ENCODE measurements at regions not wholly inside any gene's neighbourhood (a gene's known extent, or its start where the extent isn't known, plus 50 kb on each side); places are given as distances from the start of the nearest gene placed in this dataset.

DNA sequence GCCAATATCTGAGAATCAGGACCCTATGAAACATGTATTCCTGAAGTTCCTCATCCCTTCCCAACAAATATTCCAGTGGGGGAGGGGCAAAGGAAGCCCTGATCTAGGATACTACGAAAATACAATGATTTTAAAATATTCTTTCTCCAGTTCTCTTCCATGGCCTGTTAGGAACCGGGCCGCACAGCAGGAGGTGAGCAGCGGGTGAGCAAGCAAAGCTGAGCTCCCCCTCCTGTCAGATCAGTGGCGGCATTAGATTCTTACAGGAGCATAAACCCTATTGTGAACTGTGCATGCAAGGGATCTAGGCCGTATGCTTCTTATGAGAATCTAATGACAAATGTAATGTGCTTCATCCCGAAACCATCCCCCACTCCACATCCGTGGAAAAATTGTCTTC lies 370.8 kb downstream of the WDR11 start (continued):
- TF ChIP-seq REST (IDR thresholded peaks at IDR 0.05; ENCODE audit: low read depth, low read length) = no peak

DNA sequence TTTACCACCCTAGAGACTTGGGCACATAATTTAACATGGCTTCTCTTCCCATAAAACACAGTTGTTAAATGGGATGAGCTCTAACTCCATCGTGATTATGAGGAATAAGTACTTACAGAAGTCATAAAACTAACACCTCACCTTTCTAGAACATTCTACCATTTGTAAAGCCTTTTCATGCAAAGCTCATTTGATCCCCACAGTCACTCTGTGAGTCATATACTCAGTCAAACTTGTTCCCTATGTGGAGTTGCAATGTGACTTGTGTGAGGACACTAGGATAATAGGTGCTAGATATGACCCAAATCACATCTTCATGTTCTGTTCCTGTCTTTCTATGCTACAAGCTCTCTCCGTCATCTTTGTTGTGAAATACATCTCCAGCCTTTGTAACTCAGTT lies 371.7 kb downstream of the WDR11 start:
- Histone ChIP-seq H3K36me3 (ENCODE audit: control insufficient read depth in 2 of 2, insufficient read depth in 2 of 2, low read length in 1 of 2) (no peaks in the 10 kb centered on the region), H3K4me3 (no peak overlapping the region), H3K9me3 (replicated peaks; ENCODE audit: control insufficient read depth, insufficient read depth, low read length) (no peaks in the 10 kb centered on the region), H3K27ac (ENCODE audit: control insufficient read depth, insufficient read depth) (no peak overlapping the region), H2AFZ (ENCODE audit: control insufficient read depth, low read depth, low read length) (no peak overlapping the region), H3K27me3 (replicated peaks in 1 of 2; ENCODE audit: control insufficient read depth in 2 of 2, insufficient read depth in 2 of 2, low read length in 1 of 2) (no peaks in the 10 kb centered on the region), H3K9ac (ENCODE audit: control insufficient read depth, insufficient read depth, low read length) (no peak overlapping the region), H3K4me2 (ENCODE audit: control insufficient read depth, insufficient read depth) (no peak overlapping the region), H3K79me2 (ENCODE audit: control insufficient read depth, insufficient read depth, low read length) (no peaks in the 10 kb centered on the region), H3K4me1 (ENCODE audit: control insufficient read depth, insufficient read depth, low read length) (no peaks in the 10 kb centered on the region), H4K20me1 (ENCODE audit: control insufficient read depth, insufficient read depth) (no peaks in the 10 kb centered on the region)
- ATAC-seq = no peak
- in situ Hi-C loops (cut with MboI) (no loop called here), intact Hi-C loops (cut with micrococcal nuclease; ENCODE audit: unreplicated experiment) (no loop called here)
- BruUV-seq (replicated peaks) = no TSS peak
- CTCF ChIA-PET = interaction anchor here (0.7 kb wide), 1 partner anchor 13 kb away, joined by 3 read pairs; no protein-coding TSS in a partner anchor
- WGBS (ENCODE audit: insufficient coverage, insufficient replicate concordance, low lambda C conversion rate, missing lambda C conversion rate) = 23% methylated on average over 2 of the region's 2 CpGs
- no peak for FAIRE-seq
- no peak for DNase-seq (ENCODE audit: low read depth, low spot score)
- POLR2A ChIA-PET = no interaction called here
- SMC1A ChIA-PET (ENCODE audit: uncharacterized antibody, unreplicated experiment) = no interaction called here
- RAD21 ChIA-PET (ENCODE audit: unreplicated experiment) = no interaction called here
- TF ChIP-seq, protein P1, sequence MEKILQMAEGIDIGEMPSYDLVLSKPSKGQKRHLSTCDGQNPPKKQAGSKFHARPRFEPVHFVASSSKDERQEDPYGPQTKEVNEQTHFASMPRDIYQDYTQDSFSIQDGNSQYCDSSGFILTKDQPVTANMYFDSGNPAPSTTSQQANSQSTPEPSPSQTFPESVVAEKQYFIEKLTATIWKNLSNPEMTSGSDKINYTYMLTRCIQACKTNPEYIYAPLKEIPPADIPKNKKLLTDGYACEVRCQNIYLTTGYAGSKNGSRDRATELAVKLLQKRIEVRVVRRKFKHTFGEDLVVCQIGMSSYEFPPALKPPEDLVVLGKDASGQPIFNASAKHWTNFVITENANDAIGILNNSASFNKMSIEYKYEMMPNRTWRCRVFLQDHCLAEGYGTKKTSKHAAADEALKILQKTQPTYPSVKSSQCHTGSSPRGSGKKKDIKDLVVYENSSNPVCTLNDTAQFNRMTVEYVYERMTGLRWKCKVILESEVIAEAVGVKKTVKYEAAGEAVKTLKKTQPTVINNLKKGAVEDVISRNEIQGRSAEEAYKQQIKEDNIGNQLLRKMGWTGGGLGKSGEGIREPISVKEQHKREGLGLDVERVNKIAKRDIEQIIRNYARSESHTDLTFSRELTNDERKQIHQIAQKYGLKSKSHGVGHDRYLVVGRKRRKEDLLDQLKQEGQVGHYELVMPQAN (conservative IDR thresholded peaks at IDR 0.05) = no peak
- TF ChIP-seq ZNF207 (IDR thresholded peaks at IDR 0.05; ENCODE audit: borderline replicate concordance) (no peak), ESRRA (IDR thresholded peaks at IDR 0.05; ENCODE audit: low read length) (no peak), YY1 (IDR thresholded peaks at IDR 0.05; ENCODE audit: low read depth, low read length) (no peak), PAX5 (IDR thresholded peaks at IDR 0.05; ENCODE audit: borderline replicate concordance, low read depth, low read length) (no peak), MEF2A (IDR thresholded peaks at IDR 0.05; ENCODE audit: insufficient read depth, low read depth, low read length) (no peak), NFYA (IDR thresholded peaks at IDR 0.05; ENCODE audit: borderline replicate concordance, low read depth, low read length) (no peak), NR2F1 (conservative IDR thresholded peaks at IDR 0.05) (no peak), NFYB (IDR thresholded peaks at IDR 0.05; ENCODE audit: insufficient read depth, low read depth, low read length) (no peak), SMC3 (IDR thresholded peaks at IDR 0.05; ENCODE audit: borderline replicate concordance, low read length) (no peak), MAX (IDR thresholded peaks at IDR 0.05; ENCODE audit: low read depth, low read length) (no peak), ATF7 (IDR thresholded peaks at IDR 0.05; ENCODE audit: low read depth) (no peak), TCF7 (IDR thresholded peaks at IDR 0.05; ENCODE audit: borderline replicate concordance) (no peak), ZNF622 (IDR thresholded peaks at IDR 0.05) (no peak)
- TF ChIP-seq, protein P2, sequence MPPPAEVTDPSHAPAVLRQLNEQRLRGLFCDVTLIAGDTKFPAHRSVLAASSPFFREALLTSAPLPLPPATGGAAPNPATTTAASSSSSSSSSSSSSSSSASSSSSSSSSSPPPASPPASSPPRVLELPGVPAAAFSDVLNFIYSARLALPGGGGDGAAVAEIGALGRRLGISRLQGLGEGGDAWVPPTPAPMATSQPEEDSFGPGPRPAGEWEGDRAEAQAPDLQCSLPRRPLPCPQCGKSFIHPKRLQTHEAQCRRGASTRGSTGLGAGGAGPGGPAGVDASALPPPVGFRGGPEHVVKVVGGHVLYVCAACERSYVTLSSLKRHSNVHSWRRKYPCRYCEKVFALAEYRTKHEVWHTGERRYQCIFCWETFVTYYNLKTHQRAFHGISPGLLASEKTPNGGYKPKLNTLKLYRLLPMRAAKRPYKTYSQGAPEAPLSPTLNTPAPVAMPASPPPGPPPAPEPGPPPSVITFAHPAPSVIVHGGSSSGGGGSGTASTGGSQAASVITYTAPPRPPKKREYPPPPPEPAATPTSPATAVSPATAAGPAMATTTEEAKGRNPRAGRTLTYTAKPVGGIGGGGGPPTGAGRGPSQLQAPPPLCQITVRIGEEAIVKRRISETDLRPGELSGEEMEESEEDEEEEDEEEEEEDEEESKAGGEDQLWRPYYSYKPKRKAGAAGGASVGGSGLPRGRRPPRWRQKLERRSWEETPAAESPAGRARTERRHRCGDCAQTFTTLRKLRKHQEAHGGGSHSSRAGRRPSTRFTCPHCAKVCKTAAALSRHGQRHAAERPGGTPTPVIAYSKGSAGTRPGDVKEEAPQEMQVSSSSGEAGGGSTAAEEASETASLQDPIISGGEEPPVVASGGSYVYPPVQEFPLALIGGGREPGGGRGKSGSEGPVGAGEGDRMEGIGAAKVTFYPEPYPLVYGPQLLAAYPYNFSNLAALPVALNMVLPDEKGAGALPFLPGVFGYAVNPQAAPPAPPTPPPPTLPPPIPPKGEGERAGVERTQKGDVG (CRISPR knock-in tag; IDR thresholded peaks at IDR 0.05) = no peak

Data from GM12878 (cell line).